ENCODE measurements at regions not wholly inside any gene's neighbourhood (a gene's known extent, or its start where the extent isn't known, plus 50 kb on each side); places are given as distances from the start of the nearest gene placed in this dataset.

DNA sequence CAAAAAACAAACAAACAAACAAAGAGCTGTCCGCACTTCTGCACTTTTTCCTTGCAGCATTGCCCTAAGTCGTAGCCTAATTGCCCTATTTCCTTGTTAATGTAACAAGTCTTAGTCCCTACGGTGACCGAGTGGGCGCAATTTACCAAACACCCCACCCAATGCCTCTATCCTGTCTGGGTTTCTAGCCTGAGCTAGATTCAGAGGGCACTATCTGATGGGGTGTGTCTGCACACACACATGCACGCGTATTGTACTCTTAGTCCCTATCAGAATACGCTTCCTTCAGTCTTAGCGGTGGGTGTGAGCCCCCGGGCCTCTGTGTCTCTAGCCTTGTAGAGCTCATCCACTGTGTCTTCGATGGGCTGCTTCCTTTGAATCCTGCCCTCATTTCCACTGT is 125.9 kb upstream of the DLG1 start:
- TF ChIP-seq, protein P1, sequence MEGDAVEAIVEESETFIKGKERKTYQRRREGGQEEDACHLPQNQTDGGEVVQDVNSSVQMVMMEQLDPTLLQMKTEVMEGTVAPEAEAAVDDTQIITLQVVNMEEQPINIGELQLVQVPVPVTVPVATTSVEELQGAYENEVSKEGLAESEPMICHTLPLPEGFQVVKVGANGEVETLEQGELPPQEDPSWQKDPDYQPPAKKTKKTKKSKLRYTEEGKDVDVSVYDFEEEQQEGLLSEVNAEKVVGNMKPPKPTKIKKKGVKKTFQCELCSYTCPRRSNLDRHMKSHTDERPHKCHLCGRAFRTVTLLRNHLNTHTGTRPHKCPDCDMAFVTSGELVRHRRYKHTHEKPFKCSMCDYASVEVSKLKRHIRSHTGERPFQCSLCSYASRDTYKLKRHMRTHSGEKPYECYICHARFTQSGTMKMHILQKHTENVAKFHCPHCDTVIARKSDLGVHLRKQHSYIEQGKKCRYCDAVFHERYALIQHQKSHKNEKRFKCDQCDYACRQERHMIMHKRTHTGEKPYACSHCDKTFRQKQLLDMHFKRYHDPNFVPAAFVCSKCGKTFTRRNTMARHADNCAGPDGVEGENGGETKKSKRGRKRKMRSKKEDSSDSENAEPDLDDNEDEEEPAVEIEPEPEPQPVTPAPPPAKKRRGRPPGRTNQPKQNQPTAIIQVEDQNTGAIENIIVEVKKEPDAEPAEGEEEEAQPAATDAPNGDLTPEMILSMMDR (IDR thresholded peaks at IDR 0.05; ENCODE audit: control insufficient read depth, extremely low read depth, insufficient read depth): no peak
- H3K4me3 ChIP-seq (ENCODE audit: low read depth, low read length): no peak overlapping the region
- DNase-seq (ENCODE audit: low read depth): no peak

DNA sequence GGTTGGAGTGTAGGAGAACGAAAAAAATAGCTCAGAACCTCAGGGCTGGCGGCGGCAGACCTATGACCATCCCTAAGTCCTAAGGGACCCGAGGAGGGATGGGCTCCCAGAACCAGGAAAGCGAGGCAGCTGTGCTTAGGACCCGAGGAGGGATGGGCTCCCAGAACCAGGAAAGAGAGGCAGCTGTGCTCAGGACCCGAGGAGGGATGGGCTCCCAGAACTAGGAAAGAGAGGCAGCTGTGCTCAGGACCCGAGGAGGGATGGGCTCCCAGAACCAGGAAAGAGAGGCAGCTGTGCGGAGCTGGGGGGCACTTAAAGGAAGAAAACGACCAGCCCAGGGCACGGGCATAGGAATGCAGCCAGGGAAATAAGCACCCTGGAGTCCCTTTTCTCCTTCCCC is 125.0 kb upstream of the DLG1 start:
- H3K4me3 ChIP-seq (ENCODE audit: low read depth, low read length): no peak overlapping the region
- DNase-seq (ENCODE audit: low read depth): no peak
- TF ChIP-seq, protein P1 (IDR thresholded peaks at IDR 0.05; ENCODE audit: control insufficient read depth, extremely low read depth, insufficient read depth): no peak

DNA sequence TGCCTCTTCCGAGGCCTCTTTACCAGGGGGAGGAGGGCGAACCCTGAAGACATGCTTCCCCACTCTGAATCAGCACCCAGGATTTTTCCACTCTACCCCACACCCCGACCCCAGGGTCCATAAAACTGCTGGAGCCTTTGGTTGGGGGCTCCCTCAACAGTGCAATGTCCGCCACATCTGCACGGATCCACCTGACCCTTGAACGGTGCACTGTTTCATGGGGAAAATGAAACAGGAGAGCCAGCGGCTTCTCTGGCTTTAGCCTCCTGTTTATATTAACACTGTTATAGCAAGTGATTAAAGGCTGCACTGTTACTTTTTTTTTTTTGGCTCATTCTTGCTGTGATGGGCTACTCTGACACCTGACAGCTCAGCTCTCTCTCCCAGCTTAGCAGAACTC is 124.1 kb upstream of the DLG1 start:
- TF ChIP-seq, protein P1 (IDR thresholded peaks at IDR 0.05; ENCODE audit: control insufficient read depth, extremely low read depth, insufficient read depth): no peak
- no peak for DNase-seq (ENCODE audit: low read depth)
- no peak overlapping the region for H3K4me3 ChIP-seq (ENCODE audit: low read depth, low read length)

DNA sequence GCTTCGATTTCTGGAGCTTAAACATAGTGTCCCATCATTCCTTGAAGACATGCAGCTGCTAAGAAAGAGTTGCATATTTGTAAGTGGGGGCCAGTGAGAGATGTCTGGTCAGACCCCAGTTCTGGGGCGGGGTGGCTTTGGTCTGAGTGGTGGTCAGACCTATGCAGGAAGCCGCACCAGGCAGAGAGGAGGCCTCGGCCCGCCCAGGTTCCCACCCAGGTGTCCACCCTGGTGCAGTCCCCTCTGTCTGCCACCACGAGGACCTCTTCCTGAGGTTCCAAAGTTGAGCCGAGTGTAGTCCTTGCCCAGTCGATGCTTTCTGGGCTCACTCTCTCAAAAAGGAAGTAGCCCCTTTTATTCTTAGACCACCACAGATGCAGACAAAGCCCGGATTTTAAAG is 122.6 kb upstream of the DLG1 start:
- H3K4me3 ChIP-seq (ENCODE audit: low read depth, low read length): no peak overlapping the region
- TF ChIP-seq, protein P1 (IDR thresholded peaks at IDR 0.05; ENCODE audit: control insufficient read depth, extremely low read depth, insufficient read depth): no peak
- no peak for DNase-seq (ENCODE audit: low read depth)

DNA sequence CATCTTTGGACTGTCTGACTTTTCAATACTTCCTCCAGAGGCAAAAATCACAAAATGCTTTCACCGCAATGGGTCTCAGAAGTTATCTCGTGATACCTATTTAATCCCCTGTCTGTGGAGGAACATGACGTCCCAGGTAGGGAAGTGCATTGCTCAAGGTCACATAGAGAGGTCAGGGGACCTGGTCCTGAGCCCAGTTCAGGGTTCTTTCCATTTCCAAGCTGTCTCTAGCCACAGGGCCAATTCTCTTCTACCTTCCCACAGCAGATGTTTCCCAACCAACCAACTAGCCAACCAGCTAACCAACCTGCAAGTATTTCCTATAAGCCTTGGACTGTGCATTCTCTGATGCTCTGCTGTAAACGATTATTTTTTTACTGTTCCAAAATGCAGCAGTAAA is 122.2 kb upstream of the DLG1 start:
- TF ChIP-seq, protein P1 (IDR thresholded peaks at IDR 0.05; ENCODE audit: control insufficient read depth, extremely low read depth, insufficient read depth): no peak
- no peak overlapping the region for H3K4me3 ChIP-seq (ENCODE audit: low read depth, low read length)

DNA sequence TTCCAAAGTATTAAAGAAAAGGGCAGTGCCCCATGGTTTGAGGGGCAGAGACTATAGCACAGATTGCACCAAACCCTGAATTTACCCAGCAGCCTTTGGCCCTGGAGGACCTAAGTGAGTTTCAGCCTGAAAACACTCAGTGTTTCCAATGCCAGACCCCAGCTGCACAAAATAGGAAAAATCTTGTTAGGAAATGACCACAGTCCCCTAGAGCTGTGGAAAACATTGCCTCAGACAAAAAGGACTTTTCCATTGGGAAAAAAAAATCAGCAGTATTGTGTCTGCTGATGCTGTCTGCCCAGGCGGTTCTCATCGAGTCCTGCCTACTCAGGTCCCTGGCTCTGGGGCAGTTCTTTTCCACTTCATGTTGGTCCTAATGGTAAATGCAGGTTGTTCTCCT is 121.7 kb upstream of the DLG1 start:
- no peak for DNase-seq (ENCODE audit: low read depth)
- no peak overlapping the region for H3K4me3 ChIP-seq (ENCODE audit: low read depth, low read length)
- TF ChIP-seq, protein P1 (IDR thresholded peaks at IDR 0.05; ENCODE audit: control insufficient read depth, extremely low read depth, insufficient read depth): no peak

More for the DNA sequence above, 122.2 kb upstream of the DLG1 start:
- DNase-seq (ENCODE audit: low read depth): no peak

DNA sequence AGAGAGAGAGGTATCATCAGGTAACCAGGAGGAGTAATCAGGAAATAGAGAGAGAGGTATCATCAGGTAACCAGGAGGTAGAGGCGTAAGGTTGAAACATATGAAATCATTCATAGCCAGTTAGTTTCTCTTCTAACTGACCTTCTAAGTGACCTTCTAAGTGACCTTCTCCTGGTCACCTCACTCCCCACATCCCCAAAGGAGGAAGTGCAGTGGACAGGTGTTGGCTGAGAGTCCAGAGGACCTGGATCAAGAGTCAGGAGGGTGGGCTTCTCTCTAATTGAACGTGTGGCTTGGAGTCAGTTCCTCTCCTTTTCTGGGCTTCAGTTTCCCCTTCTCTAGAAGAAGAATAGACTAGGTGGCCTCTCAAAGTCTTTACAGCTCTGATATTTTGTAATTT is 121.3 kb upstream of the DLG1 start:
- no peak overlapping the region for H3K4me3 ChIP-seq (ENCODE audit: low read depth, low read length)
- DNase-seq (ENCODE audit: low read depth): no peak
- TF ChIP-seq, protein P1 (IDR thresholded peaks at IDR 0.05; ENCODE audit: control insufficient read depth, extremely low read depth, insufficient read depth): no peak
